HEK293T (cell line): ENCODE measurements at regions not wholly inside any gene's neighbourhood (a gene's known extent, or its start where the extent isn't known, plus 50 kb on each side); places are given as distances from the start of the nearest gene placed in this dataset.

ENCODE experiments used
- SUZ12 ChIP-seq: fragments of 450-650 bp; IDR thresholded peaks from 2 replicates; pipeline ENCODE4 v1.6.1; 2016; ENCODE audit warnings: mild to moderate bottlenecking
- TARDBP ChIP-seq: fragments of 450-650 bp; IDR thresholded peaks from 2 replicates; pipeline ENCODE4 v1.6.1; 2016
- TF ChIP-seq, protein P1 (sequence below): fragments of 450-650 bp; IDR thresholded peaks from 2 replicates; pipeline ENCODE4 v1.6.1; 2016

GRCh38 chr2:6140509-6140908 lies 448.3 kb downstream of the SOX11 start:
- TF ChIP-seq TARDBP (no peak), SUZ12 (no peak)
- TF ChIP-seq, protein P1, sequence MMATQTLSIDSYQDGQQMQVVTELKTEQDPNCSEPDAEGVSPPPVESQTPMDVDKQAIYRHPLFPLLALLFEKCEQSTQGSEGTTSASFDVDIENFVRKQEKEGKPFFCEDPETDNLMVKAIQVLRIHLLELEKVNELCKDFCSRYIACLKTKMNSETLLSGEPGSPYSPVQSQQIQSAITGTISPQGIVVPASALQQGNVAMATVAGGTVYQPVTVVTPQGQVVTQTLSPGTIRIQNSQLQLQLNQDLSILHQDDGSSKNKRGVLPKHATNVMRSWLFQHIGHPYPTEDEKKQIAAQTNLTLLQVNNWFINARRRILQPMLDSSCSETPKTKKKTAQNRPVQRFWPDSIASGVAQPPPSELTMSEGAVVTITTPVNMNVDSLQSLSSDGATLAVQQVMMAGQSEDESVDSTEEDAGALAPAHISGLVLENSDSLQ: no peak
